Body of pancreas (tissue), 4 donors: ENCODE measurements at regions not wholly inside any gene's neighbourhood (a gene's known extent, or its start where the extent isn't known, plus 50 kb on each side); places are given as distances from the start of the nearest gene placed in this dataset.
"Not testable (repeated sequence)": the region's sequence is repeated elsewhere in the genome, so short reads cannot be mapped to it uniquely, and the experiment has no call there.

Experiments used
- ATAC-seq: fragments of 150-250 bp; one replicate; pipeline ENCODE4 v1.9.1; 2016
- DNase-seq, 4 donors: peaks; one replicate each; pipeline ENCODE4 v3.0.0-alpha.2; 2019
- H3K27ac ChIP-seq, 4 donors: fragments of 200-600 bp; sonication (generic); 1 replicate in 3 of 4; 2 replicates in 1 of 4; pipeline versions ENCODE4 v1.5.1 to v1.6.1; 2016 to 2019; ENCODE audit warnings: mild to moderate bottlenecking in 1 of 4, mixed read lengths in 1 of 4, moderate library complexity in 1 of 4
- H3K27me3 ChIP-seq, 2 donors: fragments of 200-600 bp; sonication (generic); one replicate each; pipeline ENCODE4 v1.6.0; 2016; ENCODE audit warnings: mild to moderate bottlenecking in 1 of 2
- H3K36me3 ChIP-seq, 2 donors: fragments of 200-600 bp; sonication (generic); replicated peaks in 1 of 2; 2 replicates each; pipeline ENCODE4 v1.5.1; 2016; ENCODE audit warnings: low read depth in 2 of 2; ENCODE audit not compliant: insufficient read depth in 1 of 2
- H3K4me1 ChIP-seq: fragments of 200-600 bp; sonication (generic); one replicate; pipeline ENCODE4 v1.6.0; 2016
- H3K4me3 ChIP-seq, 2 donors: fragments of 200-600 bp; sonication (generic); 1 replicate in 1 of 2; 2 replicates in 1 of 2; pipeline ENCODE4 v1.5.1; 2016 to 2019
- H3K9me3 ChIP-seq, 3 donors: fragments of 200-600 bp; sonication (generic); 1 replicate in 2 of 3; 2 replicates in 1 of 3; pipeline ENCODE4 v1.5.1; 2016
- CTCF ChIP-seq, 7 experiments: fragments of 450-650 bp in 4 of 7; fragments of 200-600 bp in 3 of 7; sonication (generic) in 3 of 7; IDR thresholded peaks; one replicate each; pipeline ENCODE4 v1.5.1; 2016 to 2019; ENCODE audit warnings: antibody characterized with exemption in 7 of 7
- POLR2A ChIP-seq, 3 donors: fragments of 450-650 bp; IDR thresholded peaks; one replicate each; pipeline ENCODE4 v1.6.1; 2016; ENCODE audit warnings: antibody characterized with exemption in 3 of 3, mild to moderate bottlenecking in 2 of 3
- WGBS, 2 donors: methylation state at CpG; one replicate each; pipeline ENCODE4 v1.1.5; 2017; 5-methylcytosine and 5-hydroxymethylcytosine counted together
- intact Hi-C: fragments of 100-400 bp; cut with DNase I; formaldehyde crosslinking; loops from one replicate; pipeline ENCODE4 v1.15.1; 2023

- TF ChIP-seq CTCF (IDR thresholded peaks at IDR 0.05): no peak
- TF ChIP-seq POLR2A (IDR thresholded peaks at IDR 0.05): no peak
- H3K4me3 ChIP-seq: no peak overlapping the region
- H3K27me3 ChIP-seq: no peaks in the 10 kb centered on the region
- no peaks in the 10 kb centered on the region for H3K4me1 ChIP-seq
- intact Hi-C loops: no loop called here
- 82% methylated on average over 18 of the region's 18 CpGs for WGBS, 2 donors
- no peak overlapping the region for H3K27ac ChIP-seq
- H3K9me3 ChIP-seq: no peaks in the 10 kb centered on the region
- ATAC-seq (no peak), DNase-seq (no peak)
- H3K36me3 ChIP-seq: no peaks in the 10 kb centered on the region
These were observed 95.4 kb upstream of the GRIN2A start for GRCh38 chr16:10277597-10277996.

DNA sequence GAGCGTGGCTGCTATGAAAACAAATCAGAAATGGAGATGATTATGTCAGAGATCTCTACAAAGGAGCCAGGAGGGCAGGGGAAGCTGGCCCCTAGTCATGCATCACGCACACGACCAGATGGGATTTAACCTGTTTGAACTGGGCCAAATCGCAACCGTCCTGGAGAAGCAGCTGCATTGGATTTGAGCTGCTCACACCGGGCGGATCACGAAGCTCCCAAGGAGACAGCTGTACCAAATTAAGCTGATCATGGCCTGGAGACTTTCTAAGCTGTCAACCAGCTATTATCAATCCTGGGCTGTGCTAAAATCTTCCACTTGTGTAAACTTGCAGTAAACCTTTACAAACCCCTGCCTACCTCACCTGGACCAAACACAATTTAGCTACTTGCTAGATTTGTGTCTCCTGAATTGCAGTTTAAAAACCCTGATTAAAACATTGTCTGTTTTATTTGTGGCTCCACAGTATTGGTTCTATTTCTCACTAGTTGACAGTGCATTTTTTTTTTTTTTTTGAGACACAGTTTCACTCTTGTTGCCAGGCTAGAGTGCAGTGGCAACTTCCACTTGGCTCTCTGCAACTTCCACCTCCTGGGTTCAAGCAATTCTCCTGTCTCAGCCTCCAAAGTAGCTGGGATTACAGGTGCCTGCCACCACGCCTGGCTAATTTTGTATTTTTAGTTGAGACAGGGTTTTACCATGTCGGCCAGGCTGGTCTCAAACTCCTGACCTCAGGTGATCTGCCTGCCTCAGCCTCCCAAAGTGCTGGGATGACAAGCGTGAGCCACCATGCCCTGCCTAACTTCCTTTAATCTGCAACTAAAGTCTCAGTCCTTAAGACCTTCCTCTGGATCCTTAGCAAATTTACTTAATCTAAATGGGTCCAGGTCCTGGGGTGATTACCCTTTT is 98.3 kb upstream of the GRIN2A start:
- H3K4me1 ChIP-seq: no peaks in the 10 kb centered on the region

GRCh38 chr16:10282367-10282766 is 100.1 kb upstream of the GRIN2A start:
- Histone ChIP-seq H3K27ac (no peak overlapping the region), H3K4me1 (no peaks in the 10 kb centered on the region), H3K9me3 (no peaks in the 10 kb centered on the region), H3K4me3 (no peak overlapping the region), H3K36me3 (no peaks in the 10 kb centered on the region), H3K27me3 (no peaks in the 10 kb centered on the region)
- no peak for TF ChIP-seq POLR2A (IDR thresholded peaks at IDR 0.05)
- TF ChIP-seq CTCF (IDR thresholded peaks at IDR 0.05): no peak
- intact Hi-C loops: no loop called here
- WGBS, 2 donors: 44 to 49% methylated on average over 3 of the region's 3 CpGs
- ATAC-seq (no peak), DNase-seq (no peak)

More for the DNA sequence above, 98.3 kb upstream of the GRIN2A start:
- Histone ChIP-seq H3K27me3 (no peaks in the 10 kb centered on the region), H3K27ac (no peak overlapping the region), H3K9me3 (no peaks in the 10 kb centered on the region), H3K4me3 (no peak overlapping the region), H3K36me3 (no peaks in the 10 kb centered on the region)
- intact Hi-C loops: no loop called here
- TF ChIP-seq POLR2A (IDR thresholded peaks at IDR 0.05) (no peak), CTCF (IDR thresholded peaks at IDR 0.05) (no peak)
- 63 to 75% methylated on average over 11 of the region's 11 CpGs for whole genome bisulfite sequencing, 2 donors
- DNase-seq: no peak
- no peak for ATAC-seq

- H3K27me3 ChIP-seq, ATAC-seq, H3K27ac ChIP-seq, H3K36me3 ChIP-seq, H3K4me1 ChIP-seq, intact Hi-C loops, H3K4me3 ChIP-seq, H3K9me3 ChIP-seq, DNase-seq: not testable (repeated sequence)
- 68 to 76% methylated on average over 8 of the region's 8 CpGs for WGBS, 2 donors
These were observed 101.0 kb upstream of the GRIN2A start for GRCh38 chr16:10283246-10283645.

GRCh38 chr16:10290467-10291105 is 95.3 kb upstream of the ATF7IP2 start:
- H3K27me3 ChIP-seq, ATAC-seq, H3K27ac ChIP-seq, H3K4me3 ChIP-seq, H3K36me3 ChIP-seq, H3K9me3 ChIP-seq, intact Hi-C loops, DNase-seq, H3K4me1 ChIP-seq: not testable (repeated sequence)
- WGBS, 2 donors: 71 to 77% methylated on average over 2 of the region's 2 CpGs

DNA sequence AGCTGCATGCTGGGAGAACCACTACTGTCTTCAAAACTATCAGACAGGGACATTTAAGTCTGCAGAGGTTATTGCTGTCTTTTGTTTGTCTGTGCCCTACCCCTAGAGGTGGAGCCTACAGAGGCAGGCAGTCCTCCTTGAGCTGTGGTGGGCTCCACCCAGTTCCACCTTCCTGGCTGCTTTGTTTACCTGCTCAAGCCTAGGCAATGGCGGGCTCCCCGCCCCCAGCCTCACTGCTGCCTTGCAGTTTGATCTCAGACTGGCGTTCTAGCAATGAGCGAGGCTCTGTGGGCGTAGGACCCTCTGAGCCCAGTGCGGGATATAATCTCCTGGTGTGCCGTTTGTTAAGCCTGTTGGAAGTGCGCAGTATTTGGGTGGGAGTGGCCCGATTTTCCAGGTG is 93.7 kb upstream of the ATF7IP2 start:
- H3K27ac ChIP-seq, intact Hi-C loops, H3K36me3 ChIP-seq, ATAC-seq, H3K27me3 ChIP-seq, DNase-seq, H3K4me1 ChIP-seq, H3K4me3 ChIP-seq, H3K9me3 ChIP-seq: not testable (repeated sequence)
- WGBS, 2 donors: 76 to 83% methylated on average over 8 to 9 of the region's 9 CpGs

GRCh38 chr16:10292976-10293375 is 92.9 kb upstream of the ATF7IP2 start:
- ATAC-seq, H3K4me1 ChIP-seq, intact Hi-C loops, H3K4me3 ChIP-seq, H3K27ac ChIP-seq, H3K36me3 ChIP-seq, H3K9me3 ChIP-seq, H3K27me3 ChIP-seq, DNase-seq: not testable (repeated sequence)
- 80 to 82% methylated on average over 5 of the region's 5 CpGs for WGBS, 2 donors

GRCh38 chr16:10294153-10294552 is 91.7 kb upstream of the ATF7IP2 start:
- H3K9me3 ChIP-seq, H3K27me3 ChIP-seq, H3K4me1 ChIP-seq, intact Hi-C loops, H3K27ac ChIP-seq, DNase-seq, H3K36me3 ChIP-seq, ATAC-seq, H3K4me3 ChIP-seq: not testable (repeated sequence)
- 58 to 69% methylated on average over 3 of the region's 3 CpGs for WGBS, 2 donors
